ENCODE measurements at regions not wholly inside any gene's neighbourhood (a gene's known extent, or its start where the extent isn't known, plus 50 kb on each side); places are given as distances from the start of the nearest gene placed in this dataset.

GRCh38 chr19:28840891-28841290 lies 372.1 kb downstream of the UQCRFS1 start:
- DNase-seq (ENCODE audit: low spot score) = no peak

GRCh38 chr19:28839455-28839854 lies 373.5 kb downstream of the UQCRFS1 start:
- DNase-seq (ENCODE audit: low spot score) = no peak

- DNase-seq (ENCODE audit: low spot score) = no peak
Measured at GRCh38 chr19:28838909-28839308, 374.0 kb downstream of the UQCRFS1 start.

GRCh38 chr19:28836421-28836820 lies 376.5 kb downstream of the UQCRFS1 start:
- no peak for DNase-seq (ENCODE audit: low spot score)

- no peak for DNase-seq (ENCODE audit: low spot score)
Measured at GRCh38 chr19:28834996-28835395, 378.0 kb downstream of the UQCRFS1 start.

- no peak for DNase-seq (ENCODE audit: low spot score)
Measured at GRCh38 chr19:28831462-28831861, 381.5 kb downstream of the UQCRFS1 start.

GRCh38 chr19:28829762-28830161 lies 383.2 kb downstream of the UQCRFS1 start:
- DNase-seq (ENCODE audit: low spot score) = no peak

- no peak for DNase-seq (ENCODE audit: low spot score)
Measured at GRCh38 chr19:28829359-28829758, 383.6 kb downstream of the UQCRFS1 start.

- DNase-seq (ENCODE audit: low spot score) = no peak
Measured at GRCh38 chr19:28828276-28828870, 384.6 kb downstream of the UQCRFS1 start.

- no peak for DNase-seq (ENCODE audit: low spot score)
Measured at GRCh38 chr19:28827382-28827781, 385.6 kb downstream of the UQCRFS1 start.

- DNase-seq (ENCODE audit: low spot score) = no peak
Measured at GRCh38 chr19:28823338-28823961, 389.5 kb downstream of the UQCRFS1 start.

GRCh38 chr19:28820289-28820688 lies 392.7 kb downstream of the UQCRFS1 start:
- DNase-seq (ENCODE audit: low spot score) = no peak

- DNase-seq (ENCODE audit: low spot score) = no peak
Measured at GRCh38 chr19:28815257-28815656, 397.7 kb downstream of the UQCRFS1 start.

GRCh38 chr19:28794301-28794700 lies 418.6 kb downstream of the UQCRFS1 start:
- no peak for DNase-seq (ENCODE audit: low spot score)

GRCh38 chr19:28793391-28794168 lies 419.4 kb downstream of the UQCRFS1 start:
- no peak for DNase-seq (ENCODE audit: low spot score)

- DNase-seq (ENCODE audit: low spot score) = no peak
Measured at GRCh38 chr19:28785971-28786370, 427.0 kb downstream of the UQCRFS1 start.

- DNase-seq (ENCODE audit: low spot score) = no peak
Measured at GRCh38 chr19:28764066-28764465, 448.9 kb downstream of the UQCRFS1 start.

GRCh38 chr19:28746478-28746877 lies 466.5 kb downstream of the UQCRFS1 start:
- no peak for DNase-seq (ENCODE audit: low spot score)

GRCh38 chr19:28744943-28745342 lies 468.0 kb downstream of the UQCRFS1 start:
- no peak for DNase-seq (ENCODE audit: low spot score)

GRCh38 chr19:28744014-28744413 lies 468.9 kb downstream of the UQCRFS1 start:
- no peak for DNase-seq (ENCODE audit: low spot score)

GRCh38 chr19:28737021-28737895 lies 475.7 kb downstream of the UQCRFS1 start:
- DNase-seq (ENCODE audit: low spot score) = no peak

GRCh38 chr19:28736528-28736927 lies 476.4 kb downstream of the UQCRFS1 start:
- DNase-seq (ENCODE audit: low spot score) = no peak
